ENCODE measurements at regions not wholly inside any gene's neighbourhood (a gene's known extent, or its start where the extent isn't known, plus 50 kb on each side); places are given as distances from the start of the nearest gene placed in this dataset.

GRCh38 chr12:34214011-34214410 lies 191.7 kb downstream of the ALG10 start:
- H3K4me1 ChIP-seq (ENCODE audit: insufficient read depth, low read length), result no peaks in the 10 kb centered on the region
- no peak overlapping the region for H2BK15ac ChIP-seq (ENCODE audit: low read depth, low read length)
- no peak overlapping the region for H3K27ac Mint-ChIP-seq
- H3K18ac ChIP-seq (ENCODE audit: insufficient read length, low read depth, low read length), result no peak overlapping the region
- no peak for DNase-seq
- no peak overlapping the region for H2BK5ac ChIP-seq (ENCODE audit: insufficient read length, low read length)
- H3K23ac ChIP-seq (ENCODE audit: insufficient read length, low read depth, low read length), result no peak overlapping the region
- no peak overlapping the region for H3T11ph ChIP-seq (ENCODE audit: low read length)
- H2BK12ac ChIP-seq (ENCODE audit: insufficient read length, low read depth, low read length), result no peak overlapping the region
- no peak overlapping the region for H2AK5ac ChIP-seq (ENCODE audit: insufficient read length, low read length)
- H3K27ac ChIP-seq (ENCODE audit: insufficient read length, low read depth, low read length), result no peak overlapping the region
- no peak overlapping the region for H4K91ac ChIP-seq (ENCODE audit: insufficient read length, low read depth, low read length)
- no peak overlapping the region for H3K4ac ChIP-seq (ENCODE audit: low read depth, low read length)
- no peak overlapping the region for H3K4me2 ChIP-seq (ENCODE audit: insufficient read depth, insufficient read length, low read length)
- H3K56ac ChIP-seq (ENCODE audit: insufficient read length, low read depth, low read length), result no peak overlapping the region
- peaks cover 85 to 92% of the 10 kb centered on the region in 2 experiments for H3K9me3 Mint-ChIP-seq
- TF ChIP-seq CTCF (conservative IDR thresholded peaks at IDR 0.05), result no peak
- H3K79me1 ChIP-seq (ENCODE audit: insufficient read depth, low read depth, low read length, poor library complexity, severe bottlenecking), result no peaks in the 10 kb centered on the region
- peaks cover 14 to 32% (median 24%) of the 10 kb centered on the region in 3 experiments for H3K36me3 Mint-ChIP-seq (ENCODE audit: insufficient read depth in 1 of 3, low read depth in 3 of 3)
- no peaks in the 10 kb centered on the region for H4K20me1 ChIP-seq (ENCODE audit: control insufficient read depth, insufficient read depth, insufficient read length)
- no peak overlapping the region for H3K4me3 Mint-ChIP-seq
- H2BK20ac ChIP-seq (ENCODE audit: low read depth, low read length, poor library complexity, severe bottlenecking), result no peak overlapping the region
- no peaks in the 10 kb centered on the region for H3K27me3 ChIP-seq (ENCODE audit: insufficient read depth, low read length)
- H3K14ac ChIP-seq (ENCODE audit: insufficient read depth, low read length), result no peak overlapping the region
- no peak overlapping the region for H4K8ac ChIP-seq (replicated peaks; ENCODE audit: insufficient read length, low read depth, low read length)
- H2BK120ac ChIP-seq (ENCODE audit: low read depth, low read length, poor library complexity, severe bottlenecking), result no peak overlapping the region
- H3K27me3 Mint-ChIP-seq (ENCODE audit: low read depth), result no peaks in the 10 kb centered on the region; the same call in none of the 2 replicates
- no peak overlapping the region for H2AFZ ChIP-seq (ENCODE audit: low read length)
- no peak overlapping the region for H4K5ac ChIP-seq (ENCODE audit: insufficient read length, low read depth, low read length)
- H3K4me1 Mint-ChIP-seq, result no peaks in the 10 kb centered on the region
- WGBS (ENCODE audit: extremely low coverage, insufficient read length, low lambda C conversion rate), result no CpG with 5 or more reads among the region's 9 CpGs
- no peaks in the 10 kb centered on the region for H3K23me2 ChIP-seq (ENCODE audit: insufficient read length, low read depth, low read length, poor library complexity, severe bottlenecking)
- peaks cover 22% of the 10 kb centered on the region for H3K9me3 ChIP-seq (ENCODE audit: control insufficient read depth, low read depth, low read length)
- no peaks in the 10 kb centered on the region for H3K79me2 ChIP-seq (ENCODE audit: insufficient read depth, low read length)
- H3K9ac ChIP-seq (ENCODE audit: extremely low read depth, insufficient read length, low read length), result no peak overlapping the region

Measured in H9 (cell line).